VCaP (cell line): ENCODE measurements at regions not wholly inside any gene's neighbourhood (a gene's known extent, or its start where the extent isn't known, plus 50 kb on each side); places are given as distances from the start of the nearest gene placed in this dataset.
A peak's percentile ranks its signal among the peaks of the same experiment; 100 is the strongest.

ENCODE experiments used
- H3K27ac ChIP-seq: fragments of 450-650 bp; 2 replicates; pipeline ENCODE4 v1.5.1; 2017
- CTCF ChIP-seq: fragments of 450-650 bp; conservative IDR thresholded peaks from 2 replicates; pipeline ENCODE4 v1.5.1; 2017; ENCODE audit warnings: mild to moderate bottlenecking, moderate library complexity

- TF ChIP-seq CTCF = no peak
- no peak overlapping the region for H3K27ac ChIP-seq
Measured at GRCh38 chr13:60629158-60629557, 232.1 kb downstream of the TDRD3 start.

- no peak overlapping the region for H3K27ac ChIP-seq
- TF ChIP-seq CTCF = peak; percentile 81
Measured at GRCh38 chr13:60627071-60627686, 230.2 kb downstream of the TDRD3 start.
